Neural progenitor cell (in vitro differentiated cells): ENCODE measurements at regions not wholly inside any gene's neighbourhood (a gene's known extent, or its start where the extent isn't known, plus 50 kb on each side); places are given as distances from the start of the nearest gene placed in this dataset.

ENCODE experiments used
- DNase-seq: peaks from one replicate; pipeline ENCODE4 v3.0.0-alpha.2; 2016; ENCODE audit warnings: low spot score
- H2AFZ ChIP-seq: fragments of 200-600 bp; sonication (generic); replicated peaks from 2 replicates; pipeline ENCODE4 v1.6.1; 2016; ENCODE audit warnings: antibody characterized with exemption
- H3F3A ChIP-seq: fragments of 200-600 bp; sonication (generic); 2 replicates; pipeline ENCODE4 v1.6.1; 2016; ENCODE audit warnings: antibody characterized with exemption, low read depth
- H3K27ac ChIP-seq: fragments of 200-600 bp; sonication (generic); 2 replicates; pipeline ENCODE4 v1.5.1; 2016; ENCODE audit warnings: mild to moderate bottlenecking
- H3K27me3 ChIP-seq: fragments of 200-600 bp; sonication (generic); 2 replicates; pipeline ENCODE4 v1.6.1; 2016; ENCODE audit warnings: mild to moderate bottlenecking, moderate library complexity
- H3K36me3 ChIP-seq: fragments of 200-600 bp; sonication (generic); 2 replicates; pipeline ENCODE4 v1.5.1; 2016
- H3K4me1 ChIP-seq: fragments of 200-600 bp; sonication (generic); 2 replicates; pipeline ENCODE4 v1.6.1; 2016; ENCODE audit warnings: mixed run types
- H3K4me2 ChIP-seq: fragments of 200-600 bp; sonication (generic); 2 replicates; pipeline ENCODE4 v1.6.1; 2016
- H3K4me3 ChIP-seq: fragments of 200-600 bp; sonication (generic); 2 replicates; pipeline ENCODE4 v1.5.1; 2016
- H3K79me2 ChIP-seq: fragments of 200-600 bp; sonication (generic); 2 replicates; pipeline ENCODE4 v1.6.1; 2016; ENCODE audit warnings: low read depth
- H3K9ac ChIP-seq: fragments of 200-600 bp; sonication (generic); 2 replicates; pipeline ENCODE4 v1.6.1; 2016
- H3K9me3 ChIP-seq: fragments of 200-600 bp; sonication (generic); 2 replicates; pipeline ENCODE4 v1.5.1; 2016; ENCODE audit warnings: low read depth
- H4K20me1 ChIP-seq: fragments of 200-600 bp; sonication (generic); 2 replicates; pipeline ENCODE4 v1.6.1; 2016; ENCODE audit warnings: low read depth
- H3K27ac Mint-ChIP-seq: 3 replicates; pipeline ENCODE4 v1.8.0; 2021; ENCODE audit warnings: mixed read lengths
- H3K27me3 Mint-ChIP-seq: 2 replicates; pipeline ENCODE4 v1.8.0; 2022; ENCODE audit warnings: low read depth, mild to moderate bottlenecking, inconsistent platforms, moderate library complexity, mixed read lengths; ENCODE audit not compliant: insufficient read depth
- H3K36me3 Mint-ChIP-seq: 3 replicates; pipeline ENCODE4 v1.8.0; 2021; ENCODE audit warnings: mixed read lengths
- H3K4me1 Mint-ChIP-seq: 3 replicates; pipeline ENCODE4 v1.8.0; 2021; ENCODE audit warnings: mixed read lengths
- H3K4me3 Mint-ChIP-seq: 3 replicates; pipeline ENCODE4 v1.8.0; 2021; ENCODE audit warnings: mild to moderate bottlenecking, moderate library complexity, mixed read lengths
- H3K9me3 Mint-ChIP-seq: 3 replicates; pipeline ENCODE4 v1.8.0; 2020; ENCODE audit warnings: mixed read lengths
- EZH2 ChIP-seq: fragments of 200-600 bp; sonication (generic); IDR thresholded peaks from 2 replicates; pipeline ENCODE4 v1.6.1; 2017; ENCODE audit warnings: antibody characterized with exemption, mild to moderate bottlenecking, moderate library complexity
- EZH2phosphoT487 ChIP-seq: fragments of 200-600 bp; sonication (generic); IDR thresholded peaks from 2 replicates; pipeline ENCODE4 v1.6.1; 2017; ENCODE audit warnings: antibody characterized with exemption
- TF ChIP-seq, protein P1 (sequence below): fragments of 200-600 bp; sonication (generic); IDR thresholded peaks from 2 replicates; pipeline ENCODE4 v1.5.1; 2017; ENCODE audit warnings: antibody characterized with exemption, mild to moderate bottlenecking

DNA sequence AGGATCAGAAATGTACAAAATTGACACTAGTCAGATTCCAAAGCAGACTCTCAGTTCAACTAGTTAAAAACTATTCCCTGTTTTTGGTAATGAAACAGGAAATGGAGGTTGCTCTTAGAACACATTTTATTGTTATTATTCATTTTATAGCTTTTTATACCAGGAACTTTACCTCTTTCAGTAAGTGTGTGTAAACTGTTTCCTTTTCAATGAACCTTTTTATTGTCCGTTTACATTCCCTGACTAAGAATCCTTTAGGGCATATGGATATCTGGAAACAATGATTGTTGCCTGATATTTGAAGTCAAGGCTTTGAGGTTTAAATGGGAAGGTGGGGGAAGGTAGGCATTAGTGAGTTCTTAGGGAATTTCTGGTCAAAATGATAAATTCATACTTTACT, 1511.4 kb downstream of the ADGRL3 start:
- no peak overlapping the region for H3K27ac Mint-ChIP-seq
- H3K4me2 ChIP-seq: no peak overlapping the region
- no peaks in the 10 kb centered on the region for H3F3A ChIP-seq
- no peak overlapping the region for H3K27ac ChIP-seq
- no peak overlapping the region for H2AFZ ChIP-seq
- H3K9me3 ChIP-seq: no peaks in the 10 kb centered on the region
- no peak overlapping the region for H3K4me3 ChIP-seq
- no peaks in the 10 kb centered on the region for H3K36me3 ChIP-seq
- no peaks in the 10 kb centered on the region for H3K27me3 Mint-ChIP-seq
- H3K36me3 Mint-ChIP-seq: peaks cover 2% of the 10 kb centered on the region
- H4K20me1 ChIP-seq: no peaks in the 10 kb centered on the region
- no peak for DNase-seq
- no peak overlapping the region for H3K4me3 Mint-ChIP-seq
- peaks cover 3% of the 10 kb centered on the region for H3K9me3 Mint-ChIP-seq
- TF ChIP-seq, protein P1, sequence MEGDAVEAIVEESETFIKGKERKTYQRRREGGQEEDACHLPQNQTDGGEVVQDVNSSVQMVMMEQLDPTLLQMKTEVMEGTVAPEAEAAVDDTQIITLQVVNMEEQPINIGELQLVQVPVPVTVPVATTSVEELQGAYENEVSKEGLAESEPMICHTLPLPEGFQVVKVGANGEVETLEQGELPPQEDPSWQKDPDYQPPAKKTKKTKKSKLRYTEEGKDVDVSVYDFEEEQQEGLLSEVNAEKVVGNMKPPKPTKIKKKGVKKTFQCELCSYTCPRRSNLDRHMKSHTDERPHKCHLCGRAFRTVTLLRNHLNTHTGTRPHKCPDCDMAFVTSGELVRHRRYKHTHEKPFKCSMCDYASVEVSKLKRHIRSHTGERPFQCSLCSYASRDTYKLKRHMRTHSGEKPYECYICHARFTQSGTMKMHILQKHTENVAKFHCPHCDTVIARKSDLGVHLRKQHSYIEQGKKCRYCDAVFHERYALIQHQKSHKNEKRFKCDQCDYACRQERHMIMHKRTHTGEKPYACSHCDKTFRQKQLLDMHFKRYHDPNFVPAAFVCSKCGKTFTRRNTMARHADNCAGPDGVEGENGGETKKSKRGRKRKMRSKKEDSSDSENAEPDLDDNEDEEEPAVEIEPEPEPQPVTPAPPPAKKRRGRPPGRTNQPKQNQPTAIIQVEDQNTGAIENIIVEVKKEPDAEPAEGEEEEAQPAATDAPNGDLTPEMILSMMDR: no peak
- TF ChIP-seq EZH2phosphoT487 (no peak), EZH2 (no peak)
- H3K79me2 ChIP-seq: no peaks in the 10 kb centered on the region
- H3K27me3 ChIP-seq: no peaks in the 10 kb centered on the region
- no peaks in the 10 kb centered on the region for H3K4me1 ChIP-seq
- H3K9ac ChIP-seq: no peak overlapping the region
- H3K4me1 Mint-ChIP-seq: no peaks in the 10 kb centered on the region

- Mint-ChIP-seq H3K27me3 (no peaks in the 10 kb centered on the region), H3K36me3 (no peaks in the 10 kb centered on the region), H3K9me3 (no peaks in the 10 kb centered on the region), H3K4me3 (no peak overlapping the region), H3K4me1 (no peaks in the 10 kb centered on the region), H3K27ac (no peak overlapping the region)
- Histone ChIP-seq H3K79me2 (no peaks in the 10 kb centered on the region), H3K27ac (no peak overlapping the region), H3K4me1 (no peaks in the 10 kb centered on the region), H3K9ac (no peak overlapping the region), H3K4me3 (no peak overlapping the region), H3K4me2 (no peak overlapping the region), H3K27me3 (no peaks in the 10 kb centered on the region), H2AFZ (no peak overlapping the region), H3K36me3 (no peaks in the 10 kb centered on the region), H4K20me1 (no peaks in the 10 kb centered on the region), H3K9me3 (no peaks in the 10 kb centered on the region), H3F3A (no peaks in the 10 kb centered on the region)
- no peak for TF ChIP-seq EZH2phosphoT487
- TF ChIP-seq, protein P1: peak; percentile 88
- DNase-seq: peak; percentile 57
These were observed 1509.6 kb downstream of the ADGRL3 start for GRCh38 chr4:62709618-62710252.

- Histone ChIP-seq H3K27ac (no peak overlapping the region), H3K27me3 (no peaks in the 10 kb centered on the region), H3K4me3 (no peak overlapping the region), H4K20me1 (no peaks in the 10 kb centered on the region), H3K4me1 (no peaks in the 10 kb centered on the region), H3K4me2 (no peak overlapping the region), H3K36me3 (no peaks in the 10 kb centered on the region), H3F3A (no peaks in the 10 kb centered on the region), H3K9ac (no peak overlapping the region), H3K9me3 (no peaks in the 10 kb centered on the region), H2AFZ (peak overlapping the region; percentile 31), H3K79me2 (no peaks in the 10 kb centered on the region)
- H3K27me3 Mint-ChIP-seq: no peaks in the 10 kb centered on the region
- TF ChIP-seq EZH2phosphoT487: no peak
- TF ChIP-seq, protein P1: peak; percentile 27
- DNase-seq: peak; percentile 30
- no peaks in the 10 kb centered on the region for H3K9me3 Mint-ChIP-seq
- H3K4me3 Mint-ChIP-seq: no peak overlapping the region
- no peaks in the 10 kb centered on the region for H3K4me1 Mint-ChIP-seq
- H3K27ac Mint-ChIP-seq: no peak overlapping the region
- no peaks in the 10 kb centered on the region for H3K36me3 Mint-ChIP-seq
These were observed 1506.3 kb downstream of the ADGRL3 start for GRCh38 chr4:62706423-62706822.
